ENCODE measurements at regions not wholly inside any gene's neighbourhood (a gene's known extent, or its start where the extent isn't known, plus 50 kb on each side); places are given as distances from the start of the nearest gene placed in this dataset.

DNA sequence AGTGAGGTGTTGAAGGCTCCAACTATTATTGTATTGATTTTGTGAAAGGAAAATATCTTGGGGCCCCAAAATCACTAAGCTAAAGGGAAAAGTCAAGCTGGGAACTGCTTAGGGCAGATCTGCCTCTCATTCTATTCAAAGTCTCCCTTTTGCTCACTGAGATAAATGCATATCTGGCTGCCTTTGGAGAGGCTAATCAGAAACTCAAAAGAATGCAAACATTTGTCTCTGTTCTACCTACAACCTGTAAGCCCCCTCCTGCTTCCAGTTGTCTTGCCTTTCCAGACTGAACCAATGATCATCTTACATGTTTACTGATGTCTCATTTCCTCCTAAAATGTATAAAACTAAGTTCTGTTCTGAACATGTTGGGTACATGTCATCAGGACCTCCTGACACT, 125.9 kb downstream of the HTR1B start:
- TF ChIP-seq CTCF (IDR thresholded peaks at IDR 0.05 in 4 of 5, conservative IDR thresholded peaks at IDR 0.05 in 1 of 5) (no peak), POLR2A (IDR thresholded peaks at IDR 0.05) (no peak)

Measured in gastrocnemius medialis (tissue), 4 donors.